Lower leg skin (tissue), 4 donors: ENCODE measurements at regions not wholly inside any gene's neighbourhood (a gene's known extent, or its start where the extent isn't known, plus 50 kb on each side); places are given as distances from the start of the nearest gene placed in this dataset.

Experiments used
- DNase-seq, 2 donors: peaks; one replicate each; pipeline ENCODE4 v3.0.0-alpha.2; 2019; ENCODE audit warnings: low spot score in 2 of 2
- H3K4me3 ChIP-seq: fragments of 200-600 bp; sonication (generic); 2 replicates; pipeline ENCODE4 v1.5.1; 2017; ENCODE audit warnings: mild to moderate bottlenecking, low read depth; ENCODE audit not compliant: poor library complexity, severe bottlenecking
- CTCF ChIP-seq, 3 donors: fragments of 450-650 bp; IDR thresholded peaks; one replicate each; pipeline ENCODE4 v1.5.1; 2016; ENCODE audit warnings: antibody characterized with exemption in 3 of 3, mild to moderate bottlenecking in 3 of 3, moderate library complexity in 2 of 3
- POLR2A ChIP-seq, 2 donors: fragments of 450-650 bp; IDR thresholded peaks; one replicate each; pipeline ENCODE4 v1.6.1; 2016 to 2017; ENCODE audit warnings: antibody characterized with exemption in 2 of 2, mild to moderate bottlenecking in 1 of 2, moderate library complexity in 1 of 2
- WGBS, 2 donors: methylation state at CpG; one replicate each; pipeline ENCODE4 v1.1.5; 2018; 5-methylcytosine and 5-hydroxymethylcytosine counted together
- intact Hi-C: fragments of 100-400 bp; cut with DNase I; formaldehyde crosslinking; loops from one replicate; pipeline ENCODE4 v1.15.0; 2023; ENCODE audit warnings: low total_unique reads

DNA sequence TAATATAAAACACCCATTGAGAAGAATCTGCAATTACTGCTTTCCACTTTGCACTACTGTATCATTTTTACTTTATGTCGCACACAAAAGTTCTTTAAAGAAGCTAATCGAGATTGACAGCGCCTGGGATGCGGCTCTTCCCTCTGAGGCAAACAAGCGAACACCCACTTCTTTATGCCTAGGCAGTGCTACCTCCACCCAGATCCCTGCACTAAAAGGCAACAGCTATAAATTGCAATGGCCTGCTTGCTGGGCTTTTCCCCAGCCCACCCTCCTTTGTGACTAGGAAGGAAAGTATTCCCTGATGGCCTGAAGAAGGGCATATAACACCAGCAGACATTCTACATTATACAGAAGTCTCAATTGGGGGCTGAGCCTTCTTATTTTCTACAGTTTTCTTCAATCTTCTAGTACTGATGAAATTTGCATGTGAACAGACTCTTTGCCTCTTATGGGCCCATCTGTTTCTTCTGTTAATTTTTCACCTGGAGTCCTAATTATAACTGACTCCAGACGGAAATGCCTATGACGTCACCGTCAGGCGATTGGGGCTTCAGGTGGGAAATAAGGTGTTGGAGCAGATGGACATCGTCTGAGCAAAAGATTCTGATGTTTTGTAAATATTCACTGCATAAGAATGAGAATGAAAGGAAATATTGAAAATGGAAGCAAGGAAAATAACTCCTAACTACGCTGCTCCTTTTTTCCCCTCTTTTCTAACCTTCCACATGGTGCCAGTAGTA, 138.9 kb upstream of the DCC start:
- TF ChIP-seq POLR2A (IDR thresholded peaks at IDR 0.05): no peak
- no peak for TF ChIP-seq CTCF (IDR thresholded peaks at IDR 0.05)
- H3K4me3 ChIP-seq: no peak overlapping the region
- intact Hi-C loops: no loop called here
- 86 to 90% methylated on average over 11 of the region's 11 CpGs for WGBS, 2 donors
- DNase-seq: no peak

GRCh38 chr18:52208646-52209045, 131.4 kb upstream of the DCC start:
- TF ChIP-seq POLR2A (IDR thresholded peaks at IDR 0.05) (no peak), CTCF (IDR thresholded peaks at IDR 0.05) (no peak)
- no peak overlapping the region for H3K4me3 ChIP-seq
- WGBS, 2 donors: 93 to 96% methylated on average over 3 of the region's 3 CpGs
- DNase-seq: no peak
- intact Hi-C loops: no loop called here

DNA sequence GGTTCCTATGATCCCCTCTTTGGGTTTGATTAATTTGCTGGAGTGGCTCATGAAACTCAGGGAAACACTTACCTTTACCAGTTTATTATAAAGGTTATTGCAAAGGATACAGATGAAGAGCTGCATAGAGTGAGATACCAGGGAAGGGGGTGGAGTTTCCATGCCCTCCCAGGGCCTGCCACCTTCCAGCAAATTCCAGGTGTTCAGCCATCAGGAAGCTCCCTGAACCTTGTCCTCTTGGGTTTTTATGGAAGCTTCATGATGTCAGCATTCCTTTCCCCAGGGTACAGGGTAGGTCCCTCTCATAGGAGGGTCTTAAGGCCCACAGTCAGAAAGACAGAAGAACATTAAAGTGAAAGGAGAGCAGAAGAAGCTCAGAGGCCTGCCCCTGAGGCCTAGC, 123.9 kb upstream of the DCC start:
- no peak for TF ChIP-seq POLR2A (IDR thresholded peaks at IDR 0.05)
- no peak for TF ChIP-seq CTCF (IDR thresholded peaks at IDR 0.05)
- H3K4me3 ChIP-seq: no peak overlapping the region
- intact Hi-C loops: no loop called here
- no peak for DNase-seq

- no peak for DNase-seq
- no peak overlapping the region for H3K4me3 ChIP-seq
- TF ChIP-seq CTCF (IDR thresholded peaks at IDR 0.05) (no peak), POLR2A (IDR thresholded peaks at IDR 0.05) (no peak)
- WGBS, 2 donors: 26 to 38% methylated on average over 1 of the region's 1 CpG
- intact Hi-C loops: no loop called here
These were observed 123.3 kb upstream of the DCC start for GRCh38 chr18:52216666-52217065.

DNA sequence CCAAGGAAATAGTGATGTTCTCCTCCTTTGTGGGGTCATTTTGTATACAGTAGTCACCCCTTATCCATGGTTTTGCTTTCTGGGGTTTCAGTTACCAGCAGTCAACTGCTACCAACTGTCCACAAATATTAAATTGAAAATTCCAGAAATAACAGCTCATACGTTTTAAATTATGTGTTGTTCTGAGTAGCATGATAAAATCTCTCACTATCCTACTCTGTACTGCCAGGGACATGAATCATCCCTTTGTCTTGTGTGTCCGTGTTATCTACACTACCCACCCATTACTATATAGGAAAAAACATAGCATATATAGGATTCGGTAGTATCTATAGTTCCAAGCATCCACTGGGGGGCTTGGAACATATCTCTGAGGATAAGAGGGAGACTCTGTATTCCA, 120.9 kb upstream of the DCC start:
- DNase-seq: no peak
- no peak overlapping the region for H3K4me3 ChIP-seq
- intact Hi-C loops: no loop called here
- WGBS, 2 donors: 38 to 41% methylated on average over 3 of the region's 3 CpGs
- no peak for TF ChIP-seq CTCF (IDR thresholded peaks at IDR 0.05)
- no peak for TF ChIP-seq POLR2A (IDR thresholded peaks at IDR 0.05)

DNA sequence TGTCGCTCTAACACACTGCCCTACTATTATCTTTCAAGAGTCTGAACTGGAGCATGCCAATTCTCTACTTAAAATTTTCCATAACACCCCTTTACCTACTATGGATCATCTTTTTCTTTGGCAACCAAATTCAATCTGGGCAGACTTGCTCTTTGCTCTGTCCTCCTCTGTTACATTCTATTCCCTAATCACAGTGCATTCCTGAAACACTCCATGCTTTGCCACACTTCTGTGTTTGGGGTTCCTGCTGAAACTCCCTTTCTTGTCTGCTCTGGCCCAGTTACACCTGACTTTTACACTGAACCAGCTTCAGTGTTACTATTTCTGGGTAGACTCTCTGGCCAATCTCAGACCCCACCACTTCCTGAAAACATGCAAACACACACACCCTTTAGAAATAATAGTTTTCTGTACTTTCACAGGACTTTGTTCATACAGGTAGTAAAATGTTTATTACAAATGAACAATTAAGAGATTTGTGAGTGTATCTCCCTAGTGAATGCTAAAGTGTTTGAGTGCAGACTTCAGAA, 119.9 kb upstream of the DCC start:
- 76 to 79% methylated on average over 1 of the region's 1 CpG for WGBS, 2 donors
- H3K4me3 ChIP-seq: no peak overlapping the region
- DNase-seq: no peak
- TF ChIP-seq CTCF (IDR thresholded peaks at IDR 0.05): no peak
- TF ChIP-seq POLR2A (IDR thresholded peaks at IDR 0.05): no peak
- intact Hi-C loops: no loop called here
